HEK293 (cell line): ENCODE measurements at regions not wholly inside any gene's neighbourhood (a gene's known extent, or its start where the extent isn't known, plus 50 kb on each side); places are given as distances from the start of the nearest gene placed in this dataset.

Experiments
- GLIS2 ChIP-seq: fragments of 450-650 bp; formaldehyde crosslinking; IDR thresholded peaks from 2 replicates; pipeline ENCODE4 v1.5.1; 2016; ENCODE audit warnings: missing biosample characterization, missing genetic modification characterization
- HOXA7 ChIP-seq: sonication (generic); formaldehyde crosslinking; IDR thresholded peaks from 2 replicates; pipeline ENCODE4 v1.8.1; 2022; ENCODE audit warnings: missing genetic modification reagents, borderline replicate concordance
- KLF7 ChIP-seq: fragments of 450-650 bp; formaldehyde crosslinking; IDR thresholded peaks from 2 replicates; pipeline ENCODE4 v1.5.1; 2016; ENCODE audit warnings: missing biosample characterization, missing genetic modification characterization, borderline replicate concordance
- SALL2 ChIP-seq: fragments of 450-650 bp; formaldehyde crosslinking; IDR thresholded peaks from 2 replicates; pipeline ENCODE4 v1.5.0; 2017; ENCODE audit warnings: missing biosample characterization, mild to moderate bottlenecking, missing genetic modification characterization, borderline replicate concordance
- WT1 ChIP-seq: fragments of 450-650 bp; formaldehyde crosslinking; IDR thresholded peaks from 2 replicates; pipeline ENCODE4 v1.5.1; 2016; ENCODE audit warnings: missing biosample characterization, missing genetic modification characterization
- YY2 ChIP-seq: fragments of 450-650 bp; formaldehyde crosslinking; IDR thresholded peaks from 2 replicates; pipeline ENCODE4 v1.5.1; 2016; ENCODE audit warnings: missing biosample characterization, missing genetic modification characterization
- ZFP41 ChIP-seq: fragments of 450-650 bp; formaldehyde crosslinking; IDR thresholded peaks from 2 replicates; pipeline ENCODE4 v1.5.1; 2016; ENCODE audit warnings: missing biosample characterization, missing genetic modification characterization, borderline replicate concordance
- ZNF157 ChIP-seq: fragments of 450-650 bp; formaldehyde crosslinking; IDR thresholded peaks from 2 replicates; pipeline ENCODE4 v1.5.1; 2016; ENCODE audit warnings: missing biosample characterization, missing genetic modification characterization
- ZNF302 ChIP-seq: fragments of 450-650 bp; formaldehyde crosslinking; IDR thresholded peaks from 2 replicates; pipeline ENCODE4 v1.5.1; 2016; ENCODE audit warnings: missing biosample characterization, missing genetic modification characterization, low read depth
- ZNF335 ChIP-seq: fragments of 450-650 bp; formaldehyde crosslinking; conservative IDR thresholded peaks from 2 replicates; pipeline ENCODE4 v1.5.1; 2016; ENCODE audit warnings: missing biosample characterization, missing genetic modification characterization
- ZNF404 ChIP-seq: fragments of 450-650 bp; formaldehyde crosslinking; IDR thresholded peaks from 2 replicates; pipeline ENCODE4 v1.5.1; 2017; ENCODE audit warnings: missing biosample characterization, missing genetic modification characterization
- ZNF558 ChIP-seq: fragments of 450-650 bp; formaldehyde crosslinking; IDR thresholded peaks from 2 replicates; pipeline ENCODE4 v1.5.1; 2016; ENCODE audit warnings: missing biosample characterization, missing genetic modification characterization
- ZNF624 ChIP-seq: fragments of 450-650 bp; formaldehyde crosslinking; IDR thresholded peaks from 2 replicates; pipeline ENCODE4 v1.5.1; 2017; ENCODE audit warnings: missing biosample characterization, missing genetic modification characterization
- ZNF776 ChIP-seq: fragments of 450-650 bp; formaldehyde crosslinking; IDR thresholded peaks from 2 replicates; pipeline ENCODE4 v1.5.0; 2017; ENCODE audit warnings: missing biosample characterization, missing genetic modification characterization, borderline replicate concordance
- ZNF777 ChIP-seq: fragments of 450-650 bp; formaldehyde crosslinking; IDR thresholded peaks from 2 replicates; pipeline ENCODE4 v1.5.1; 2017; ENCODE audit warnings: missing biosample characterization, missing genetic modification characterization, borderline replicate concordance
- ZNF785 ChIP-seq: fragments of 450-650 bp; formaldehyde crosslinking; IDR thresholded peaks from 2 replicates; pipeline ENCODE4 v1.5.1; 2016; ENCODE audit warnings: missing biosample characterization, missing genetic modification characterization
- ZSCAN30 ChIP-seq: fragments of 450-650 bp; IDR thresholded peaks from 2 replicates; pipeline ENCODE4 v1.5.1; 2018; ENCODE audit warnings: missing biosample characterization, mild to moderate bottlenecking, missing genetic modification characterization, moderate library complexity
- TF ChIP-seq, protein P1 (sequence below): fragments of 450-650 bp; formaldehyde crosslinking; IDR thresholded peaks from 2 replicates; pipeline ENCODE4 v1.5.1; 2017; ENCODE audit warnings: missing biosample characterization, missing genetic modification characterization
- TF ChIP-seq, protein P2 (sequence below): fragments of 450-650 bp; formaldehyde crosslinking; IDR thresholded peaks from 2 replicates; pipeline ENCODE4 v1.5.1; 2016; ENCODE audit warnings: missing biosample characterization, missing genetic modification characterization
- TF ChIP-seq, protein P3 (sequence below): fragments of 450-650 bp; formaldehyde crosslinking; IDR thresholded peaks from 2 replicates; pipeline ENCODE4 v1.5.1; 2017; ENCODE audit warnings: missing biosample characterization, missing genetic modification characterization
- TF ChIP-seq, protein P4 (sequence below): fragments of 450-650 bp; formaldehyde crosslinking; optimal IDR thresholded peaks from 2 replicates; pipeline ENCODE3; 2016; ENCODE audit warnings: missing biosample characterization, mild to moderate bottlenecking, missing genetic modification characterization
- TF ChIP-seq, protein P5 (sequence below): fragments of 450-650 bp; formaldehyde crosslinking; IDR thresholded peaks from 2 replicates; pipeline ENCODE4 v1.5.1; 2016; ENCODE audit warnings: missing biosample characterization, missing genetic modification characterization
- TF ChIP-seq, protein P6 (sequence below): fragments of 450-650 bp; formaldehyde crosslinking; IDR thresholded peaks from 2 replicates; pipeline ENCODE4 v1.5.1; 2016; ENCODE audit warnings: missing biosample characterization, missing genetic modification characterization
- TF ChIP-seq, protein P7 (sequence below): fragments of 450-650 bp; formaldehyde crosslinking; IDR thresholded peaks from 2 replicates; pipeline ENCODE4 v1.5.1; 2016; ENCODE audit warnings: missing biosample characterization, missing genetic modification characterization

DNA sequence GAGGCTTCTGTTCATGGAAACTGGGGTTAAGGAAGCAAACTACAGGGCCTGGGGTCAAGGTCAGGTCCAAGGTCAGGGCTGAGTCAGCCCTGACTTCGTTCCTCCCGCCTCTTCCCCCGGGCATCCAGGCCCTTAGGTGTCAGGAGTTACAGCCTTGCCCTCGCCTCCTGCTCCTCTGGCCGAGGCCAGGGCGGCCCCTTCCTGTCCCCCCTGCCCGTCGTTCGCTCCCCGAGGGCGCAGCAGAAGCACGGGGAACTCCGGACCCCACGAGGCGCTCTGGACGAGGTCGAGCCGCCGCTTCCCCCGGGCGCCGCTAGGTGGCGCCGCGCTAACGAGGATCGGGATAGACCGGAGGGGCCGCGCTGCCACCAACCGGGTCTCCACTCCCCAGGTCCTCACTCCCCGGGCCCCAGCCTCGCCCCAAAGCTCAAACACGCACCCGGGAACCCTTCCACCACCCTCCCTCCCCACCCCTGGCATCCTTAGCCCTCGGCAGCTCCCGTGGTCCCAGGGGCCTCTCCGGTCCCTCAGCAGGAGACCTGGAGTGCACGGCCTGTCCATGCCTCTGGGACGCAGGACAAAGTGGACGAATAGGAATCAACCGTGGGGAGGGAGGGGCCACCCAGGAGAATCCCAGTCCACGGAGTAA, 59.2 kb upstream of the MYL10 start (continued):
- TF ChIP-seq, protein P1, sequence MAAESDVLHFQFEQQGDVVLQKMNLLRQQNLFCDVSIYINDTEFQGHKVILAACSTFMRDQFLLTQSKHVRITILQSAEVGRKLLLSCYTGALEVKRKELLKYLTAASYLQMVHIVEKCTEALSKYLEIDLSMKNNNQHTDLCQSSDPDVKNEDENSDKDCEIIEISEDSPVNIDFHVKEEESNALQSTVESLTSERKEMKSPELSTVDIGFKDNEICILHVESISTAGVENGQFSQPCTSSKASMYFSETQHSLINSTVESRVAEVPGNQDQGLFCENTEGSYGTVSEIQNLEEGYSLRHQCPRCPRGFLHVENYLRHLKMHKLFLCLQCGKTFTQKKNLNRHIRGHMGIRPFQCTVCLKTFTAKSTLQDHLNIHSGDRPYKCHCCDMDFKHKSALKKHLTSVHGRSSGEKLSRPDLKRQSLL = peak; percentile 16; the same call in 1 of the 2 replicates
- 0 out of 2 replicates have a peak, but pooled peaks have one; percentile 24 for TF ChIP-seq KLF7 (tag by site-specific recombination)
- TF ChIP-seq, protein P2, sequence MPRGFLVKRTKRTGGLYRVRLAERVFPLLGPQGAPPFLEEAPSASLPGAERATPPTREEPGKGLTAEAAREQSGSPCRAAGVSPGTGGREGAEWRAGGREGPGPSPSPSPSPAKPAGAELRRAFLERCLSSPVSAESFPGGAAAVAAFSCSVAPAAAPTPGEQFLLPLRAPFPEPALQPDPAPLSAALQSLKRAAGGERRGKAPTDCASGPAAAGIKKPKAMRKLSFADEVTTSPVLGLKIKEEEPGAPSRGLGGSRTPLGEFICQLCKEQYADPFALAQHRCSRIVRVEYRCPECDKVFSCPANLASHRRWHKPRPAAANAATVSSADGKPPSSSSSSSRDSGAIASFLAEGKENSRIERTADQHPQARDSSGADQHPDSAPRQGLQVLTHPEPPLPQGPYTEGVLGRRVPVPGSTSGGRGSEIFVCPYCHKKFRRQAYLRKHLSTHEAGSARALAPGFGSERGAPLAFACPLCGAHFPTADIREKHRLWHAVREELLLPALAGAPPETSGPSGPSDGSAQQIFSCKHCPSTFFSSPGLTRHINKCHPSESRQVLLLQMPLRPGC (tag by site-specific recombination) = peak; percentile 42; the same call in 1 of the 2 replicates
- 0 out of 2 replicates have a peak, but pooled peaks have one; percentile 45 for TF ChIP-seq ZSCAN30
- TF ChIP-seq ZNF558 (tag by site-specific recombination) = no peak
- no peak for TF ChIP-seq ZNF624 (tag by site-specific recombination)
- TF ChIP-seq ZNF785 (tag by site-specific recombination) = no peak
- TF ChIP-seq ZNF404 (tag by site-specific recombination) = no peak
- no peak for TF ChIP-seq SALL2 (tag by site-specific recombination)
- peak; percentile 45 for TF ChIP-seq ZNF335 (tag by site-specific recombination)
- TF ChIP-seq ZNF776 (tag by site-specific recombination) = no peak
- no peak for TF ChIP-seq ZNF302 (tag by site-specific recombination)
- TF ChIP-seq, protein P3, sequence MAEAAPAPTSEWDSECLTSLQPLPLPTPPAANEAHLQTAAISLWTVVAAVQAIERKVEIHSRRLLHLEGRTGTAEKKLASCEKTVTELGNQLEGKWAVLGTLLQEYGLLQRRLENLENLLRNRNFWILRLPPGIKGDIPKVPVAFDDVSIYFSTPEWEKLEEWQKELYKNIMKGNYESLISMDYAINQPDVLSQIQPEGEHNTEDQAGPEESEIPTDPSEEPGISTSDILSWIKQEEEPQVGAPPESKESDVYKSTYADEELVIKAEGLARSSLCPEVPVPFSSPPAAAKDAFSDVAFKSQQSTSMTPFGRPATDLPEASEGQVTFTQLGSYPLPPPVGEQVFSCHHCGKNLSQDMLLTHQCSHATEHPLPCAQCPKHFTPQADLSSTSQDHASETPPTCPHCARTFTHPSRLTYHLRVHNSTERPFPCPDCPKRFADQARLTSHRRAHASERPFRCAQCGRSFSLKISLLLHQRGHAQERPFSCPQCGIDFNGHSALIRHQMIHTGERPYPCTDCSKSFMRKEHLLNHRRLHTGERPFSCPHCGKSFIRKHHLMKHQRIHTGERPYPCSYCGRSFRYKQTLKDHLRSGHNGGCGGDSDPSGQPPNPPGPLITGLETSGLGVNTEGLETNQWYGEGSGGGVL = no peak
- peak; percentile 88 for TF ChIP-seq GLIS2 (tag by site-specific recombination)
- TF ChIP-seq HOXA7 = no peak
- peak; percentile 25; the same call in 1 of the 2 replicates for TF ChIP-seq WT1 (tag by site-specific recombination)
- peak; percentile 74; the same call in 1 of the 2 replicates for TF ChIP-seq ZNF777
- TF ChIP-seq, protein P4, sequence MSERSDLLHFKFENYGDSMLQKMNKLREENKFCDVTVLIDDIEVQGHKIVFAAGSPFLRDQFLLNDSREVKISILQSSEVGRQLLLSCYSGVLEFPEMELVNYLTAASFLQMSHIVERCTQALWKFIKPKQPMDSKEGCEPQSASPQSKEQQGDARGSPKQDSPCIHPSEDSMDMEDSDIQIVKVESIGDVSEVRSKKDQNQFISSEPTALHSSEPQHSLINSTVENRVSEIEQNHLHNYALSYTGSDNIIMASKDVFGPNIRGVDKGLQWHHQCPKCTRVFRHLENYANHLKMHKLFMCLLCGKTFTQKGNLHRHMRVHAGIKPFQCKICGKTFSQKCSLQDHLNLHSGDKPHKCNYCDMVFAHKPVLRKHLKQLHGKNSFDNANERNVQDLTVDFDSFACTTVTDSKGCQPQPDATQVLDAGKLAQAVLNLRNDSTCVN (tag by site-specific recombination) = peak; percentile 50
- TF ChIP-seq ZFP41 (tag by site-specific recombination) = no peak
- TF ChIP-seq, protein P5, sequence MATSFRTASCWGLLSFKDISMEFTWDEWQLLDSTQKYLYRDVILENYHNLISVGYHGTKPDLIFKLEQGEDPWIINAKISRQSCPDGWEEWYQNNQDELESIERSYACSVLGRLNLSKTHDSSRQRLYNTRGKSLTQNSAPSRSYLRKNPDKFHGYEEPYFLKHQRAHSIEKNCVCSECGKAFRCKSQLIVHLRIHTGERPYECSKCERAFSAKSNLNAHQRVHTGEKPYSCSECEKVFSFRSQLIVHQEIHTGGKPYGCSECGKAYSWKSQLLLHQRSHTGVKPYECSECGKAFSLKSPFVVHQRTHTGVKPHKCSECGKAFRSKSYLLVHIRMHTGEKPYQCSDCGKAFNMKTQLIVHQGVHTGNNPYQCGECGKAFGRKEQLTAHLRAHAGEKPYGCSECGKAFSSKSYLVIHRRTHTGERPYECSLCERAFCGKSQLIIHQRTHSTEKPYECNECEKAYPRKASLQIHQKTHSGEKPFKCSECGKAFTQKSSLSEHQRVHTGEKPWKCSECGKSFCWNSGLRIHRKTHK (tag by site-specific recombination) = no peak
- TF ChIP-seq YY2 (tag by site-specific recombination) = no peak
- TF ChIP-seq ZNF157 (tag by site-specific recombination) = no peak
- TF ChIP-seq, protein P6, sequence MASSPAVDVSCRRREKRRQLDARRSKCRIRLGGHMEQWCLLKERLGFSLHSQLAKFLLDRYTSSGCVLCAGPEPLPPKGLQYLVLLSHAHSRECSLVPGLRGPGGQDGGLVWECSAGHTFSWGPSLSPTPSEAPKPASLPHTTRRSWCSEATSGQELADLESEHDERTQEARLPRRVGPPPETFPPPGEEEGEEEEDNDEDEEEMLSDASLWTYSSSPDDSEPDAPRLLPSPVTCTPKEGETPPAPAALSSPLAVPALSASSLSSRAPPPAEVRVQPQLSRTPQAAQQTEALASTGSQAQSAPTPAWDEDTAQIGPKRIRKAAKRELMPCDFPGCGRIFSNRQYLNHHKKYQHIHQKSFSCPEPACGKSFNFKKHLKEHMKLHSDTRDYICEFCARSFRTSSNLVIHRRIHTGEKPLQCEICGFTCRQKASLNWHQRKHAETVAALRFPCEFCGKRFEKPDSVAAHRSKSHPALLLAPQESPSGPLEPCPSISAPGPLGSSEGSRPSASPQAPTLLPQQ (tag by site-specific recombination) = peak; percentile 46; the same call in 1 of the 2 replicates
- TF ChIP-seq, protein P7, sequence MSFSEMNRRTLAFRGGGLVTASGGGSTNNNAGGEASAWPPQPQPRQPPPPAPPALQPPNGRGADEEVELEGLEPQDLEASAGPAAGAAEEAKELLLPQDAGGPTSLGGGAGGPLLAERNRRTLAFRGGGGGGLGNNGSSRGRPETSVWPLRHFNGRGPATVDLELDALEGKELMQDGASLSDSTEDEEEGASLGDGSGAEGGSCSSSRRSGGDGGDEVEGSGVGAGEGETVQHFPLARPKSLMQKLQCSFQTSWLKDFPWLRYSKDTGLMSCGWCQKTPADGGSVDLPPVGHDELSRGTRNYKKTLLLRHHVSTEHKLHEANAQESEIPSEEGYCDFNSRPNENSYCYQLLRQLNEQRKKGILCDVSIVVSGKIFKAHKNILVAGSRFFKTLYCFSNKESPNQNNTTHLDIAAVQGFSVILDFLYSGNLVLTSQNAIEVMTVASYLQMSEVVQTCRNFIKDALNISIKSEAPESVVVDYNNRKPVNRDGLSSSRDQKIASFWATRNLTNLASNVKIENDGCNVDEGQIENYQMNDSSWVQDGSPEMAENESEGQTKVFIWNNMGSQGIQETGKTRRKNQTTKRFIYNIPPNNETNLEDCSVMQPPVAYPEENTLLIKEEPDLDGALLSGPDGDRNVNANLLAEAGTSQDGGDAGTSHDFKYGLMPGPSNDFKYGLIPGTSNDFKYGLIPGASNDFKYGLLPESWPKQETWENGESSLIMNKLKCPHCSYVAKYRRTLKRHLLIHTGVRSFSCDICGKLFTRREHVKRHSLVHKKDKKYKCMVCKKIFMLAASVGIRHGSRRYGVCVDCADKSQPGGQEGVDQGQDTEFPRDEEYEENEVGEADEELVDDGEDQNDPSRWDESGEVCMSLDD = peak; percentile 83
- TF ChIP-seq, all 188 proteins: peak for 41
